Stimulated activated CD8-positive, alpha-beta memory T cell treated with anti-CD3 and anti-CD28 coated beads, Interleukin-12 subunit alpha, Interleukin-12 subunit beta, amount 100 ng/mL, for 1 hour (primary cell): ENCODE measurements at regions not wholly inside any gene's neighbourhood (a gene's known extent, or its start where the extent isn't known, plus 50 kb on each side); places are given as distances from the start of the nearest gene placed in this dataset.

ENCODE experiments used
- DNase-seq: peaks from one replicate; pipeline ENCODE4 v3.0.0-alpha.2; 2020; ENCODE audit warnings: low read depth

GRCh38 chr13:90403330-90404082, 944.0 kb upstream of the MIR17HG start:
- DNase-seq = no peak

GRCh38 chr13:90405301-90405700, 942.2 kb upstream of the MIR17HG start:
- DNase-seq = no peak

GRCh38 chr13:90412980-90413379, 934.5 kb upstream of the MIR17HG start:
- no peak for DNase-seq

- no peak for DNase-seq
These were observed 933.9 kb upstream of the MIR17HG start for GRCh38 chr13:90413548-90413947.

GRCh38 chr13:90414691-90415596, 932.5 kb upstream of the MIR17HG start:
- DNase-seq = no peak

GRCh38 chr13:90415902-90416301, 931.6 kb upstream of the MIR17HG start:
- no peak for DNase-seq

GRCh38 chr13:90416519-90416918, 931.0 kb upstream of the MIR17HG start:
- no peak for DNase-seq

- DNase-seq = no peak
These were observed 930.5 kb upstream of the MIR17HG start for GRCh38 chr13:90416938-90417337.

- DNase-seq = no peak
These were observed 926.8 kb upstream of the MIR17HG start for GRCh38 chr13:90420683-90421082.

GRCh38 chr13:90427322-90428272, 919.9 kb upstream of the MIR17HG start:
- DNase-seq = no peak

- DNase-seq = no peak
These were observed 918.8 kb upstream of the MIR17HG start for GRCh38 chr13:90428522-90429210.

GRCh38 chr13:90430127-90430526, 917.4 kb upstream of the MIR17HG start:
- no peak for DNase-seq

GRCh38 chr13:90436697-90437096, 910.8 kb upstream of the MIR17HG start:
- no peak for DNase-seq

- no peak for DNase-seq
These were observed 908.9 kb upstream of the MIR17HG start for GRCh38 chr13:90438576-90438975.

GRCh38 chr13:90443268-90443667, 904.2 kb upstream of the MIR17HG start:
- no peak for DNase-seq

- no peak for DNase-seq
These were observed 903.3 kb upstream of the MIR17HG start for GRCh38 chr13:90444232-90444631.

GRCh38 chr13:90445179-90445578, 902.3 kb upstream of the MIR17HG start:
- no peak for DNase-seq

GRCh38 chr13:90447034-90447733, 900.3 kb upstream of the MIR17HG start:
- no peak for DNase-seq

GRCh38 chr13:90447734-90448101, 899.8 kb upstream of the MIR17HG start:
- no peak for DNase-seq

GRCh38 chr13:90448466-90449037, 898.9 kb upstream of the MIR17HG start:
- DNase-seq = no peak

GRCh38 chr13:90453342-90453741, 894.1 kb upstream of the MIR17HG start:
- DNase-seq = no peak
